ENCODE measurements at regions not wholly inside any gene's neighbourhood (a gene's known extent, or its start where the extent isn't known, plus 50 kb on each side); places are given as distances from the start of the nearest gene placed in this dataset.

DNA sequence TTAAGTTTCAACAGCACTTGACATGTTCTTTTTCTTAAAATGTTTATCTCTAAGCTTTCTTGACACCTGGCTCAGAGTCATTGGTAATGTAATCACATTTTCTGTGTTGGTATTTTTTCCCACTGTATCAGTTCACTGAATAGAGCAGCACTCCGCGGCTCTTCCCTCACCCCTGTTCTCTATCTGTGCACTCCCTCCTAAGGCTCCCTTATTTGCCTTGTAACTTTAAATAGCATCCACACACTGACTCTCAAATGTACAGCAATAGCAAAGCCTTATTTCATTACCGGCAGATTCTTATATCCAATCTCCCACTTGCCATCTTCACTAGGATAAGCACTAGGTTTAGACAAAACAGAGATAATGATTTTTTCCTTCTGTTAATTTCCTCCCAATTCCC lies 935.5 kb upstream of the SLC10A2 start:
- TF ChIP-seq RNF2 (IDR thresholded peaks at IDR 0.05; ENCODE audit: borderline replicate concordance, low read depth, low read length, missing control alignments, poor library complexity, severe bottlenecking) (no peak), POLR2A (IDR thresholded peaks at IDR 0.05; ENCODE audit: control extremely low read depth in 1 of 2, low read depth in 2 of 2, low read length in 2 of 2) (no peak), EZH2 (IDR thresholded peaks at IDR 0.05; ENCODE audit: low read depth, low read length, severe bottlenecking) (no peak), CEBPB (IDR thresholded peaks at IDR 0.05; ENCODE audit: low read depth, low read length) (no peak), GTF2F1 (IDR thresholded peaks at IDR 0.05; ENCODE audit: borderline replicate concordance, low read depth, low read length) (no peak), EGR1 (IDR thresholded peaks at IDR 0.05; ENCODE audit: borderline replicate concordance, low read depth, low read length) (no peak), SP1 (IDR thresholded peaks at IDR 0.05; ENCODE audit: low read depth, low read length) (no peak)
- TF ChIP-seq, protein P1, sequence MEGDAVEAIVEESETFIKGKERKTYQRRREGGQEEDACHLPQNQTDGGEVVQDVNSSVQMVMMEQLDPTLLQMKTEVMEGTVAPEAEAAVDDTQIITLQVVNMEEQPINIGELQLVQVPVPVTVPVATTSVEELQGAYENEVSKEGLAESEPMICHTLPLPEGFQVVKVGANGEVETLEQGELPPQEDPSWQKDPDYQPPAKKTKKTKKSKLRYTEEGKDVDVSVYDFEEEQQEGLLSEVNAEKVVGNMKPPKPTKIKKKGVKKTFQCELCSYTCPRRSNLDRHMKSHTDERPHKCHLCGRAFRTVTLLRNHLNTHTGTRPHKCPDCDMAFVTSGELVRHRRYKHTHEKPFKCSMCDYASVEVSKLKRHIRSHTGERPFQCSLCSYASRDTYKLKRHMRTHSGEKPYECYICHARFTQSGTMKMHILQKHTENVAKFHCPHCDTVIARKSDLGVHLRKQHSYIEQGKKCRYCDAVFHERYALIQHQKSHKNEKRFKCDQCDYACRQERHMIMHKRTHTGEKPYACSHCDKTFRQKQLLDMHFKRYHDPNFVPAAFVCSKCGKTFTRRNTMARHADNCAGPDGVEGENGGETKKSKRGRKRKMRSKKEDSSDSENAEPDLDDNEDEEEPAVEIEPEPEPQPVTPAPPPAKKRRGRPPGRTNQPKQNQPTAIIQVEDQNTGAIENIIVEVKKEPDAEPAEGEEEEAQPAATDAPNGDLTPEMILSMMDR (IDR thresholded peaks at IDR 0.05; ENCODE audit: control extremely low read depth in 1 of 3, insufficient read depth in 1 of 3, low read depth in 1 of 3, low read length in 3 of 3) = no peak
